C4-2B (cell line): ENCODE measurements at regions not wholly inside any gene's neighbourhood (a gene's known extent, or its start where the extent isn't known, plus 50 kb on each side); places are given as distances from the start of the nearest gene placed in this dataset.

Source experiments
- H3K27ac ChIP-seq: fragments of 450-650 bp; 2 replicates; pipeline ENCODE4 v1.5.1; 2017
- CTCF ChIP-seq: fragments of 450-650 bp; conservative IDR thresholded peaks from 2 replicates; pipeline ENCODE4 v1.5.1; 2017; ENCODE audit warnings: mild to moderate bottlenecking
- ZFX ChIP-seq: fragments of 450-650 bp; IDR thresholded peaks from 2 replicates; pipeline ENCODE4 v1.6.1; 2017

GRCh38 chr16:79472426-79472825, 128.1 kb downstream of the MAF start:
- TF ChIP-seq CTCF (no peak), ZFX (no peak)

GRCh38 chr16:79469999-79470398, 130.5 kb downstream of the MAF start:
- TF ChIP-seq ZFX (no peak), CTCF (no peak)
- H3K27ac ChIP-seq: no peak overlapping the region

More at GRCh38 chr16:79472426-79472825, 128.1 kb downstream of the MAF start:
- no peak overlapping the region for H3K27ac ChIP-seq

GRCh38 chr16:79468631-79469030, 131.9 kb downstream of the MAF start:
- H3K27ac ChIP-seq: no peak overlapping the region
- TF ChIP-seq CTCF: no peak
- TF ChIP-seq ZFX: no peak

GRCh38 chr16:79468121-79468552, 132.4 kb downstream of the MAF start:
- TF ChIP-seq CTCF (no peak), ZFX (no peak)
- no peak overlapping the region for H3K27ac ChIP-seq

GRCh38 chr16:79466111-79466510, 134.4 kb downstream of the MAF start:
- TF ChIP-seq CTCF (no peak), ZFX (no peak)
- H3K27ac ChIP-seq: no peak overlapping the region

- H3K27ac ChIP-seq: no peak overlapping the region
- TF ChIP-seq ZFX (no peak), CTCF (no peak)
Measured at GRCh38 chr16:79463841-79464240, 136.7 kb downstream of the MAF start.

- no peak for TF ChIP-seq CTCF
- TF ChIP-seq ZFX: no peak
Measured at GRCh38 chr16:79456036-79456435, 144.5 kb downstream of the MAF start.

More at GRCh38 chr16:79456036-79456435, 144.5 kb downstream of the MAF start:
- no peak overlapping the region for H3K27ac ChIP-seq
